Peyer's patch (tissue), 4 donors: ENCODE measurements at regions not wholly inside any gene's neighbourhood (a gene's known extent, or its start where the extent isn't known, plus 50 kb on each side); places are given as distances from the start of the nearest gene placed in this dataset.

Experiments used
- CTCF ChIP-seq, 6 experiments: fragments of 450-650 bp in 4 of 6; fragments of 200-600 bp in 2 of 6; sonication (generic) in 1 of 6; IDR thresholded peaks; one replicate each; pipeline ENCODE4 v1.5.1; 2017 to 2019; ENCODE audit warnings: antibody characterized with exemption in 6 of 6, mild to moderate bottlenecking in 3 of 6, moderate library complexity in 1 of 6
- POLR2A ChIP-seq, 2 donors: fragments of 450-650 bp; IDR thresholded peaks; one replicate each; pipeline ENCODE4 v1.5.1; 2017; ENCODE audit warnings: antibody characterized with exemption in 2 of 2, mild to moderate bottlenecking in 2 of 2, moderate library complexity in 2 of 2

GRCh38 chr2:204251158-204251997 is 293.9 kb upstream of the PARD3B start:
- TF ChIP-seq POLR2A (IDR thresholded peaks at IDR 0.05) (no peak), CTCF (IDR thresholded peaks at IDR 0.05) (no peak)
